HCT116 (cell line): ENCODE measurements at regions not wholly inside any gene's neighbourhood (a gene's known extent, or its start where the extent isn't known, plus 50 kb on each side); places are given as distances from the start of the nearest gene placed in this dataset.

Experiments used
- ATAC-seq: fragments of 200-7000 bp; cut with Tn5 transposase; 2 replicates; pipeline ENCODE4 v1.9.1; 2020; ENCODE audit warnings: mild to moderate bottlenecking, moderate library complexity
- BruUV-seq: library from RNA; stranded (reverse); fragments of 400-500 nt; replicated peaks from 2 replicates; lab custom pipeline; 2021; lab: Mats Ljungman, UMichigan
- CTCF ChIA-PET: fragments of 300-600 bp; sonication (Branson Sonifier 250); formaldehyde crosslinking; loops from one replicate; lab custom pipeline; 2021; ENCODE audit warnings: antibody characterized with exemption; lab: Charles Lee
- POLR2A ChIA-PET: fragments of 300-600, 350-600 bp; sonication (Branson Sonifier 250); formaldehyde crosslinking; loops from one replicate; lab custom pipeline; 2021; ENCODE audit warnings: antibody characterized with exemption; lab: Charles Lee
- RAD21 ChIA-PET, 2 experiments: fragments of 300-600 bp; sonication (Branson Sonifier 250); formaldehyde crosslinking; loops; one replicate each; lab custom pipeline; 2023; ENCODE audit warnings: low total read pairs in 2 of 2; ENCODE audit not compliant: uncharacterized antibody in 2 of 2, unreplicated experiment in 2 of 2, low non-redundant PET in 1 of 2; lab: Charles Lee
- DNase-seq: peaks from one replicate; pipeline ENCODE4 v3.0.0-alpha.2; 2010; ENCODE audit warnings: low read depth, low spot score
- H2AFZ ChIP-seq: fragments of 200-600 bp; shearing (Covaris generic), sonication (generic); 2 replicates; pipeline ENCODE4 v1.6.1; 2017; ENCODE audit warnings: low read depth, mixed run types, mixed read lengths, antibody characterized with exemption, low read length; ENCODE audit not compliant: poor library complexity, severe bottlenecking
- H3K27ac ChIP-seq: 2 replicates; pipeline ENCODE4 v1.5.1; 2012; ENCODE audit warnings: low read depth, low read length
- H3K27me3 ChIP-seq: fragments of 200-600 bp; sonication (generic); 2 replicates; pipeline ENCODE4 v1.6.1; 2016; ENCODE audit warnings: mixed run types, low read length, mixed read lengths; ENCODE audit not compliant: insufficient read depth
- H3K36me3 ChIP-seq, 2 experiments: fragments of 200-500 bp in 1 of 2; fragments of 200-600 bp in 1 of 2; sonication (Bioruptor generic) in 1 of 2; sonication (generic) in 1 of 2; 2 replicates each; pipeline versions ENCODE4 v1.5.1 to v1.6.1; 2014 to 2016; ENCODE audit warnings: low read length in 2 of 2, inconsistent platforms in 1 of 2, mixed read lengths in 1 of 2, mixed run types in 1 of 2; ENCODE audit not compliant: insufficient read depth in 2 of 2, control insufficient read depth in 1 of 2
- H3K4me1 ChIP-seq, 2 experiments: fragments of 200-600 bp in 1 of 2; sonication (generic) in 1 of 2; 2 replicates each; pipeline versions ENCODE4 v1.5.1 to v1.6.1; 2012 to 2017; ENCODE audit warnings: low read length in 2 of 2, inconsistent platforms in 1 of 2, mild to moderate bottlenecking in 1 of 2, mixed read lengths in 1 of 2, mixed run types in 1 of 2, moderate library complexity in 1 of 2; ENCODE audit not compliant: insufficient read depth in 2 of 2, control insufficient read depth in 1 of 2
- H3K4me2 ChIP-seq: fragments of 200-600 bp; sonication (generic); 2 replicates; pipeline ENCODE4 v1.6.1; 2017; ENCODE audit warnings: mixed run types, low read length, mixed read lengths
- H3K4me3 ChIP-seq, 2 experiments: fragments of 200-600 bp in 1 of 2; sonication (generic) in 1 of 2; replicated peaks in 1 of 2; 2 replicates each; pipeline ENCODE4 v1.5.1; 2011 to 2016; ENCODE audit warnings: low read length in 2 of 2, control low read depth in 1 of 2, low read depth in 1 of 2, mild to moderate bottlenecking in 1 of 2, mixed read lengths in 1 of 2, mixed run types in 1 of 2
- H3K79me2 ChIP-seq: fragments of 200-600 bp; sonication (generic); 2 replicates; pipeline ENCODE4 v1.6.1; 2017; ENCODE audit warnings: mild to moderate bottlenecking, mixed run types, low read length, moderate library complexity, mixed read lengths; ENCODE audit not compliant: insufficient read depth
- H3K9ac ChIP-seq: fragments of 200-600 bp; sonication (generic); 2 replicates; pipeline ENCODE4 v1.6.1; 2016; ENCODE audit warnings: low read length, mixed read lengths
- H3K9me2 ChIP-seq: fragments of 200-600 bp; sonication (generic), shearing (Covaris generic); 2 replicates; pipeline ENCODE4 v1.6.1; 2017; ENCODE audit warnings: mixed run types, mild to moderate bottlenecking, moderate library complexity; ENCODE audit not compliant: insufficient read depth
- H3K9me3 ChIP-seq, 2 experiments: fragments of 200-500 bp in 1 of 2; fragments of 200-600 bp in 1 of 2; sonication (Bioruptor generic) in 1 of 2; sonication (generic) in 1 of 2; 2 replicates each; pipeline ENCODE4 v1.6.1; 2014 to 2017; ENCODE audit warnings: low read length in 2 of 2, mixed read lengths in 2 of 2, inconsistent platforms in 1 of 2, low read depth in 1 of 2, mild to moderate bottlenecking in 1 of 2, mixed run types in 1 of 2, moderate library complexity in 1 of 2; ENCODE audit not compliant: control insufficient read depth in 1 of 2, insufficient read depth in 1 of 2
- H4K20me1 ChIP-seq: fragments of 200-600 bp; sonication (generic), shearing (Covaris generic); 2 replicates; pipeline ENCODE4 v1.6.1; 2017; ENCODE audit warnings: mixed run types, mild to moderate bottlenecking, moderate library complexity; ENCODE audit not compliant: insufficient read depth
- ATF3 ChIP-seq: IDR thresholded peaks from 2 replicates; pipeline ENCODE4 v1.6.1; 2012
- CBX3 ChIP-seq: IDR thresholded peaks from 2 replicates; pipeline ENCODE4 v1.6.1; 2012; ENCODE audit warnings: low read depth
- CEBPB ChIP-seq: IDR thresholded peaks from 2 replicates; pipeline ENCODE4 v1.6.1; 2012; ENCODE audit warnings: low read depth
- EGR1 ChIP-seq: IDR thresholded peaks from 2 replicates; pipeline ENCODE4 v1.6.1; 2012; ENCODE audit warnings: low read depth
- EZH2phosphoT487 ChIP-seq: fragments of 200-600 bp; IDR thresholded peaks from 2 replicates; pipeline ENCODE4 v1.6.1; 2018; ENCODE audit warnings: antibody characterized with exemption, borderline replicate concordance
- FOSL1 ChIP-seq: IDR thresholded peaks from 2 replicates; pipeline ENCODE4 v1.6.1; 2012; ENCODE audit warnings: low read depth
- JUND ChIP-seq: IDR thresholded peaks from 2 replicates; pipeline ENCODE4 v1.6.1; 2012
- MAX ChIP-seq: IDR thresholded peaks from 2 replicates; pipeline ENCODE4 v1.6.1; 2012
- RAD21 ChIP-seq: IDR thresholded peaks from 2 replicates; pipeline ENCODE4 v1.6.1; 2012; ENCODE audit warnings: low read depth, mild to moderate bottlenecking
- REST ChIP-seq: IDR thresholded peaks from 2 replicates; pipeline ENCODE4 v1.6.1; 2012; ENCODE audit warnings: low read depth
- SIN3A ChIP-seq: IDR thresholded peaks from 2 replicates; pipeline ENCODE4 v1.6.1; 2012; ENCODE audit warnings: low read depth
- YY1 ChIP-seq: IDR thresholded peaks from 2 replicates; pipeline ENCODE4 v1.6.1; 2011; ENCODE audit warnings: low read length, low read depth, moderate library complexity, mild to moderate bottlenecking; ENCODE audit not compliant: insufficient replicate concordance; ENCODE audit errors: extremely low read depth
- ZFX ChIP-seq: fragments of 450-650 bp; IDR thresholded peaks from 2 replicates; pipeline ENCODE4 v1.6.1; 2017
- intact Hi-C: fragments of 100-400 bp; cut with micrococcal nuclease; formaldehyde crosslinking; loops from 2 replicates; pipeline ENCODE4 v1.10.0; 2022

- ChIA-PET CTCF (no interaction called here), POLR2A (no interaction called here)
- BruUV-seq, result no TSS peak
- no peak for ATAC-seq
- no peak overlapping the region for H3K4me2 ChIP-seq
- no peak overlapping the region for H3K4me3 ChIP-seq
- no peak overlapping the region for H3K9ac ChIP-seq
- no peaks in the 10 kb centered on the region for H4K20me1 ChIP-seq
- no peak overlapping the region for H3K27ac ChIP-seq
- no peaks in the 10 kb centered on the region for H3K79me2 ChIP-seq
- H3K9me2 ChIP-seq, result no peaks in the 10 kb centered on the region
- no peaks in the 10 kb centered on the region for H3K4me1 ChIP-seq
- TF ChIP-seq EGR1, result no peak
- TF ChIP-seq EZH2phosphoT487, result no peak
- TF ChIP-seq JUND, result no peak
- no peak for TF ChIP-seq ZFX
- no peak for TF ChIP-seq REST
- TF ChIP-seq MAX, result no peak
- TF ChIP-seq RAD21, result no peak
- TF ChIP-seq CBX3, result no peak
- no peak for TF ChIP-seq ATF3
- no peak for TF ChIP-seq YY1
- no peak for TF ChIP-seq CEBPB
- TF ChIP-seq SIN3A, result no peak
- TF ChIP-seq FOSL1, result no peak
- TF ChIP-seq, all 23 proteins: peak for 0
- Histone ChIP-seq H3K27me3 (no peaks in the 10 kb centered on the region), H2AFZ (no peak overlapping the region), H3K36me3 (no peaks in the 10 kb centered on the region), H3K9me3 (no peaks in the 10 kb centered on the region)
- intact Hi-C loops, result no loop called here
- RAD21 ChIA-PET, result no interaction called here
- no peak for DNase-seq
Measured at GRCh38 chr2:239506961-239507360, 106.1 kb upstream of the HDAC4 start.
